NCI-H510A treated with DMSO at 0.1 percent for 48 hours (cell line): ENCODE measurements at regions not wholly inside any gene's neighbourhood (a gene's known extent, or its start where the extent isn't known, plus 50 kb on each side); places are given as distances from the start of the nearest gene placed in this dataset.

Experiments
- DNase-seq: peaks from one replicate; lab custom pipeline; 2025; lab: John Stamatoyannopoulos, UW

DNA sequence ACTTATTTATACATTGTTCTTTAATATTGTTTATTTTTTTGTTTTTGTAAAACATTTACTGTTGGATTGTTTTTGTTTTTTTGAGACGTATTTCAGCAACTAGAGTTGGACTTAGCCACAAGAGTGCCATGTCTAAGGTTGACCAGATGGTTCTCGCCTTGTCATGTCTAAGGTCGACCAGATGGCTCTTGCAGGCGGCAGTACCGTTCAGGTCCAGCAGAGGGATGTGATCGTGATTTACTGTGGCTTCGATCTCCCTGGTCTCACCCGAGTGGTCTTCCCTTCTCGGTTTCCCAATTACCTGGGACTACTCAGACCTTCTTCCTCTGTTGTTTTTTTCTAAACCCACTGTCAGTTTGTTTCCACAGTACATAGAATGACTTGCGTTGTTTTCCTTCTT lies 1438.6 kb downstream of the UQCRFS1 start:
- no peak for DNase-seq

DNA sequence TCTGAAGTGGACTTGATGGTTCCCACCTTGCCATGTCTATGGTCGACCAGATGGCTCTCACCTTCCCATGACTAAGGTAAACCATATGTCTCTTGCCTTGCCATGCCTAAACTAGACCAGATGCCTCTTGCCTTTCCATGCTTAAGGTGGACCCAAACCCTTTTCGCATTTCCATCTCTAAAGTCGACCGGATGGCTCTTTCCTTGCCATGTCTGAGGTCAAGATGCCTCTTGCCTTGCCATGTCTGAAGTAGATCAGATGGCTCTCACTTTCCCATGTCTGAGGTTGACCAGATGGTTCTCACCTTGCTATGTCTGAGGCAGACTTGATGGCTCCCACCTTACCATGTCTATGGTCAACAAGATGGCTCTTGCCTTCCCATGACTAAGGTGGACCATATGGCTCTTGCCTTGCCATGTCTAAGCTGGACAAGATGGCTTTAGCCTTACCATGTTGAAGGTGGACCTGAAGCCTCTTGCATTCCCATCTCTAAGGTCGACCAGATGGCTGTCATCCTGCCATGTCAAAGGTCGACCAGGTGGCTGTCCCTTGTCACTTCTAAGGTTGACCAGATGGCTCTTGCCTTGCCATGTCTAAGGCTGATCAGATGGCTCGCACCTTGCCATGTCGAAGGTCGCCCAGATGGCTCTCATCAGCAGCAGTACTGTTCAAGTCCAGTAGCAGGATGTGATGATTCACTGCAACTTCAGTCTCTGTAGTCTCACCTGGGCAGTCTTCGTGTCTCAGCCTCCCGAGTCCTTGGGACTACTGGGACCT lies 1439.4 kb downstream of the UQCRFS1 start:
- DNase-seq, result no peak

DNA sequence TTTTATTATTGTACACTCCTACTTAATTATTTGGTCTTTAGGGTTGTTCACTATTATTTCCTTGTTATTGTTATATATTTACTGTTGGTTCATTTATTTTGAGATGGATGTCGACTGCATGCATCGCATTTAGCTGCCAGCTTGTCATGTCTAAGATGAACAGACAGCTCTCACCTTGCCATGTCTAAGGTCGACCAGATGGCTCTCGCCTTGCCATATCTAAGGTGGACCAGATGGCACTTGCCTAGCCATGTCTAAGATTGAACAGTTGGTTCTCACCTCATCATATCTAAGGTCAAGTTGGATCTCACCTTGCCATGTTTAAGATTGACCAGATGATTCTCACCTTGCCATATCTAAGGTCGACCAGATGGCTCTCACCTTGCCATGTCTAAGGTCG lies 1440.9 kb downstream of the UQCRFS1 start:
- no peak for DNase-seq

DNA sequence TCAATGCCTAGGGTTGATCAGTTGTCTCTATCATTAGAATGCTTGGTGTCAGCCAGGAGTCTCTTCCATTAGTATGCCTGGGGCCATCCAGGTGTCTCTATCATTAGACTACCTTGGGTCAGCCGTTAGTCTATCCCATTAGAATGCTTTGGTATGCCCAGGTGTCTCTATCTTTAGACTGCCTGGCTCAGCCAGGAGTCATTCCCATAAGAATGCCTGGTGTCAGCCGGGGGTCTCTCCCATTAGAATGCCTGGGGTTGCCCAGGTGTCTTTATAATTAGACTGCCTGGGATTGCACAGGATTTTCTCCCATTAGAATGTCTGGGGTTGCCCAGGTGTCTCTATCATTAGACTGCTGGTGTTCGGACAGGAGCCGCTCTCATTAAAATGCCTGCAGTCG lies 1442.9 kb downstream of the UQCRFS1 start:
- DNase-seq, result no peak

DNA sequence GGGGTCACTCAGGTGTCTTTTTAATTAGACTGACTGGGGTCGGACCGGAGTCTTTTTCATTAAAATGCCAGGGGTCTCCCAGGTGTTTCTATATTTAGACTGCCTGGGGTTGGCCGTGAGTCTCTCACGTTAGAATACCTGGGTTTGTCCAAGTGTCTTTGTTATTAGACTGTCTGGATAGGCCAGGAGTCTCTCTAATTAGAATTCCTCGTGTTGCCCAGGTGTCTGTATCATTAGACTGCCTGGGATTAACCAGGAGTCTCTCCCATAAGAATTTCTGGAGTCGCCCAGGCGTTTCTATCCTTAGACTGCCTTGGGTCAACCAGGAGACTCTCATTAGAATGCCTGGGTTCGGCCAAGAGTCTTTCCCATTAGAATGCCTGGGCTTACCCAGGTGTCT lies 1445.7 kb downstream of the UQCRFS1 start:
- DNase-seq, result no peak

DNA sequence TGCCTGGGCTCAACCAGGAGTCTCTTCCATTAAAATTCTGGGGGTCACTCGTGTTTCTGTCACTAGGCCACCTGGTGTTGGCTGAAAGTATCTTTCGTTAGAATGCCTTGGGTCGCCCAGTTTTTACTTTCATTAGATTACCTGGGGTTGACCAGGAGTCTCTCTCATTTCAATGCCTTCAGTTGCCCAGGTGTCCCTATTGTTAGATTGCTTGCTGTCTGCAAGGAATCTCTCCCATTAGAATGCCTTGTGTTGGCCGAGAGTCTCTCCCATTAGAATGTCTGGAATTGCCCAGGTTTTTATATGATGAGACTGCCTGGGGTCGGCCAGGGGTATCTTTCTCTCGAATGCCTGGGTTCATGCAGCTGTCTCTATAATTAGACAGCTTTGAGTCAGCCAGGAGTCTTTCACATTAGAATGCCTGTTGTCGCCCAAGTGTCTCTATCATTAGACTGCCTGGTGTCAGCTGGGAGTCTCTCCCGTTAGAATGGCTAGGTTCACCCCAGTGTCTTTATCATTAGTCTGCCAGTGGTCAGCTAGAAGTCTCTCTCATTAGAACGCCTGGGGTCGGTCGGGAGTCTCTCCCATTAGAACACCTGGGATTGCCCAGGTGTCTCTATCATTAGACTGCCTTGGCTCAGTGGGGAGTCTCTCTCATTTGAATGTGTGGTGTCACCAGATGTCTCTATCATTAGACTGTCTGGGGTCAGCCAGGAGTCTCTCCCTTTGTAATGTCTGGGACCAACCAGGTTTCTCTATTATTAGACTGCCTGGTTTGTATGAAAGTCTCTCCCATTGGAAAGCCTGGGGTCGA lies 1446.8 kb downstream of the UQCRFS1 start:
- no peak for DNase-seq

DNA sequence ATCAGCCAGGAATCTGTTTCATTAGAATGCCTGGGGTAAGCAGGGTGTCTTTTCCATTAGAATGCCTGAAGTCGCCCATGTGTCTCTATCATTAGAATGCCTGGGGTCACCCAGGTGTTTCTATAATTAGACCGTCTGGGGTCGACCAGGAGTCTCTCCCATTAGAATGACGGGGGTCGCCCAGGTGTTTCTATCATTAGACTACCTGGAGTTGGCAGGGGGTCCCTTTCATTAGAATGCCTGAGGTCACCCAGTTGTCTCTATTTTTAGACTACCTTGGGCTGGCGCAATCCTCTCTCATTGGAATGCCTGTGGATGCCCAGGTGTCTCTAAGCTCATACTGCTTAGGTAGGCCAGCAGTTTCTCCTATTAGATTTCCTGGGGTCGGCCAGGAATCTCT lies 1447.6 kb downstream of the UQCRFS1 start:
- DNase-seq, result no peak

DNA sequence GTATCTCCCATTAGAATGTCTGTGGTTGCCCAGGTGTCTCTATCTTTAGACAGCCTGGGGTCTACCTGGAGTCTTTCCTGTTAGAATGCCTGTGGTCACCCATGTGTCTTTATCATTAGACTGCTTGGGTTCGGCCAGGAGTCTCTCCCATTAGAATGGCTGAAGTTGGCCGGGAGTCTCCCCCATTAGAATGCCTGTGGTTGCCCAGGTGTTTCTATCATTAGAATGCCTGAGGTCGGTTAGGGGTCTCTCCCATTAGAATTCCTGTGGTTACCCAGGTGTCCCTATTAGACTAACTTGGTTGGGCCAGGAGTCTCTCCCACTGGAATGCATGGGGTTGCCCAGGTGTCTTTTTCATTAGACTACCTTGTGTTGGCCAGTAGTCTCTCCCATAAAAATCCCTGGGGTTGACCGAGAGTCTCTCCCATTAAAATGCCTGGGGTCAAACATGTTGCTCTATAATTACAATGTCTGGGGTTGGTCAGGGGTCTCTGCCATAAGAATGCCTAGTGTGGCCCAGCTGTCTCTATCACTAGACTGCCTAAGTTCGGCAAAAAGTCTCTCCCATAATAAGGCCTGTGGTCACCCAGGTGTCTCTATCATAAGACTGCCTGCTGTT lies 1448.7 kb downstream of the UQCRFS1 start:
- DNase-seq, result no peak

DNA sequence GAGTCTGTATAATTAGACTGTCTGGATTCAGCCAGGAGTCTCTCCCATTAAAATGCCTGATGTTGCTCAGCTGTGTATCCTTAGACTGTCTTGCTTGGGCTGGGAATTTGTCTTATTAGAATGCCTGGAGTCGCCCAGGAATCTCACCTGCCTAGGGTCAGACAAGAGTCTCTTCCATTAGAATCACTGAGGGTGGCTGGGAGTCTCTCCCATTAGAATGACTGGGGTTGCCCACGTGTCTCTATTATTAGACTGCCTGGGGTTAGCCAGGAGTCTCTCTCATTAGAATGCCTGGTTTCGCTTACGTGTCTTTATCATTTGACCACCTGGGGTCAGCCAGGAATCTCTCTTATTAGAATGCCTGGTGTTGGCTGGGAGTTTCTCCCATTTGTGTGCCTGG lies 1450.0 kb downstream of the UQCRFS1 start:
- DNase-seq, result no peak

DNA sequence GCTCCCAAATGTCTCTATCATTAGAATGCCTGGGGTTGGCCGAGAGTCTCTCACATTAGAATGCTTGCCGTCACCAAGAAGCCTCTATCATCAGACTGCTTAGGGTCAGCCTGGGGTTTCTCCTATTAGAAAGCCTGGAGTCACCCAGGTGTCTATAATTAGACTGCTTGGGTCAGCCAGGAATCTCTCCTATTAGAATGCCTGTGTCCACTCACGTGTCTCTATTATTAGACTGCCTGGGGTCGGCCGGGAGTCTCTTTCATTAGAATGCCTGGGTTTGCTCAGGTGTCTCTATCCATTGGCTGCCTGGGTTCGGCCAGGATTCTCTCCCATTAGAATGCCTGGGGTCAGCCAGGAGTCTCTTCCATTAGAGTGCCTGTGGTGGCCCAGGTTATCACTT lies 1453.1 kb downstream of the UQCRFS1 start:
- no peak for DNase-seq

DNA sequence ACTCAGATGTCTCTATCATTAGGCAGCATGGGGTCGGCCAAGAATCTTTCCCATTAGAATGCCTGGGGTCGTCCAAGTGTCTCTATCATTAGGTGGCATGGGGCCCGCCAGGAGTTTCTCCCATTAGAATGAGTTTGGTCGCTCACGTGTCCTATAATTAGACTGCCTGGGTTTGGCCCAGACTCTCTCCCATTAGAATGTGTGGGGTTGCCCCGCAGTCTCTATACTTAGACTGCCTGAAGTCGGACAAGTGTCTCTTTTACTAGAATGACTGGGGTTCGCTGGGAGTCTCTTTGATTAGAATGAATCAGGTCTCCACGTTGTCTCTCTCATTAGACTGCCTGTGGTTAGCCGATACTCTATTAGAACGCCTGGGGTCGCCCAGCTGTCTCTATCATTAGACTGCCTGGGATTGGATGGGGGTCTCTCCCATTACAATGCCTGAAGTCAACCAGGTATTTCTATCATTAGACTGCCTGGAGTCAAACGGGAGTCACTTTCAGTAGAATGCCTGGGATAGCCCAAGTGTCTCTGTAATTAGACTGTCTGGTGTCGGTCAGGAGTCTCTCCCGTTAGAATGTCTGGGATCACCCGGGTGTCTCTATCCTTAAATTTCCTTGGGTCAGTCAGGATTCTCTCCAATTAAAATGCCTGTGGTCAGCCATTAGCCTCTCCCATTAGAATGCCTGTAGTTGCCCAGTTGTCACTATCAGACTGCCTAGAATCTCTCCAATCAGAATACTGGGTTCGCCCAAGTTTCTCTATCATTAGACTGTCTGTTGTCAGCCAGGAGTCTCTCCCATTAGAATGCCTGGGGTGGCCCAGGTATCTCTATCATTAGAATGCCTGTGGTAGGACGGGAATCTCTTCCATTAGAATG lies 1454.1 kb downstream of the UQCRFS1 start:
- DNase-seq, result no peak

DNA sequence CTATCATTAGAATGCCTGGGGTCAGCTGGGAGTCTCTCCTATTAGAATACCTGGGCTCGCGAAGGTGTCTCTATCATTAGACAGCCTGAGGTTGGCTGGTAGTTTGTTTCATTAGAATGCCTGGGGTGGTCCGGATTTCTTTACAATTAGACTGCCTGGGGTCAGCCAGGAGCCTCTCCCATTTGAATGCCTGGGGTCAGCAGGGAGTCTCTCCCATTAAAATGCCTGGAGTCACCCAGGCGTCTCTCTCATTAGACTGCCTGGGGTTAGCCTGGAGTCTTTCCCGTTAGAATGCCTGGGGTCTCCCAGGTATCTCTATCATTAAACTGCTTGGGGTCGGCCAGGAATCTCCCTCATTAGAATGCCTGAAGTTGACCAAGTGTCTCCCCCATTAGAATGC lies 1458.3 kb downstream of the UQCRFS1 start:
- no peak for DNase-seq

DNA sequence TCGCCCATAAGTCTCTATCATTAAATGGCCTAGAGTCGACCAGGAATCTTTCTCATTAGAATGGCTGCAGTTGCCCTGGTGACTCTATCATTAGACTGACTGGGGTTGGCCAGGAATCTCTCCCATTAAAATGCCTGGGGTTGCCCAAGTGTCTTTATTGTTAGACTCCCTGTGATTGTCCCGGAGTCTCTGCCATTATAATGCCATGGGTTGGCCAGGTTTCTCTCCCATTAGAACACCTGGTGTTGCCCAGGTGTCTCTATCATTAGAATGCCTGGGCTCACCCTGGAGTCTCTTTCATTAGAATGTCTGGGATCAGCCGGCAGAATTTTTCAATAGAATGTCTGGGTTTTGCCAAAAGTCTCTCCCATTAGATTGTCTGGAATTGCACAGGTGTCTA lies 1459.3 kb downstream of the UQCRFS1 start:
- no peak for DNase-seq

DNA sequence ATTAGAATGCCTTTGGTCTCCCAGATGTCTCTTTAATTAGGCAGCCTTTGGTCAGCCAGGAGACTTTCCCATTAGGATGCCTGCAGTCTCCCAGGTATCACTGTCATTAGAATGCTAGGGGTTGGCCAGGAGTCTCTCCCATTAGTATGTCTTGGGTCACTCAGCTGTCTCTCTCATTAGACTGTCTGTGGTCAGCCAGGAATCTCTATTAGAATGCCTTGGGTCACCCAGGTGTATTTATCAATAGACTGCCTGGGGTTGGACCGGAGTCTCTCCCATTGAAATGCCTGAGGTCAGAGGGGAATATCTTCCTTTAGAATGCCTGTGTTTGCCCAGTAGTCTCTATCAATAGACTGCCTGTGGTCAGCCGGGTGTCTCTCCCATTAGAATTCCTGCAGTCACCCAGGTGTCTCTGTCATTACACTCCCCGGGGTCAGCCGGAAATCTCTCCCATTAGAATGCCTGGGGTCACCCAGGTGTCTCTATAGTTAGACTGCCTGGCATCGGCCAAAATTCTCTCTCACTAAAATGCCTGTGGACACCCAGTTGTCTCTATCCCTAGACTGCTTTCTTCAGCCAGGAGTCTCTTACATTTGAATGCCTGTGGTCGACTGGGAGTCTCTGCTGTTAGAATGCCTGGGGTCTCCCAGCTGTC lies 1460.3 kb downstream of the UQCRFS1 start:
- no peak for DNase-seq

DNA sequence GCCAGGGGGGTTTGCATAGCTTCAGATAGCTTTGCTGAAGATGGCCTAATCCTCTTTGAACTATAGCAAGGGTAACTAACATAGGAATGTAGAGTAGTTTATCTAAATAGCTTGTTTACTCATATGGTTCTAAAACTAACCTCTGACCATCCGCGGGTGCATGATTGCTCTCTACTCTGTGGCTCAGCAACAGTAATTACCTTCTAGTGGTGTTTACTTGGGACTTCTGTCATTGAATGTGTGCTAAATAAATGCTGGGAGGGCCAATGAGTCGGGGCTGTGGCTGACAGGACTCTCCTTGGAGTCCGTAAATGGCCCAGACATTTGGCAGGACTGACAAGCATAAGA lies 1461.9 kb downstream of the UQCRFS1 start:
- DNase-seq, result no peak

DNA sequence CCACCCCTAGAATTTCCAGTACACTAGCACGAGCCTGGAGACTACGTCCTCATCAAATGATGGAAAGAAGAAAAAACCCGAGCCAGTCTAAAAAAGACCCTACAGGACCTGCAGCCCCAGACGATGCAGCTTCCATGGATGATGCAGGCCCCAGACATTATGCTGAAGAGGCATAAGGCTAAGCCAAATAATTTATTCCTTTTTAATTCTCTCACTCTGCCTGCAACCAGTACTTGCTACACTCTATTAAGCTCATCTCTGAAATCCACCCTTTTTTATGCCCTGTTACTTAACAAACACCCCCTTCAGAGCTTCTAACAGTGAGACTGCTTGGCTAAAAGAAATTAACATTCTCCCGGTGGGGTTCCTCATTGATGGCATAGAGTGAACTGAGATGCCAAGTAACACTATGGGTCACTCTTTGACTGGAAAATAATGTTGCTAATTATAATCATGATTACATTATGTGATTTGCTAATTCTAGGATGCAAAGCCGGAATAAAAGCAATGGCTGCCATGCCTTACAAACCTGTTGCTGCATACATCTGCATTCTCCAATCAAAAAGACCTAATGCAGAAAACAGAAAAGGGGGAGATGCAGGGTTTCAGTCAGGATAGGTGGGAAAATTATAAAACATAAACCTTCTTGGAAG lies 1462.4 kb downstream of the UQCRFS1 start:
- DNase-seq, result no peak

DNA sequence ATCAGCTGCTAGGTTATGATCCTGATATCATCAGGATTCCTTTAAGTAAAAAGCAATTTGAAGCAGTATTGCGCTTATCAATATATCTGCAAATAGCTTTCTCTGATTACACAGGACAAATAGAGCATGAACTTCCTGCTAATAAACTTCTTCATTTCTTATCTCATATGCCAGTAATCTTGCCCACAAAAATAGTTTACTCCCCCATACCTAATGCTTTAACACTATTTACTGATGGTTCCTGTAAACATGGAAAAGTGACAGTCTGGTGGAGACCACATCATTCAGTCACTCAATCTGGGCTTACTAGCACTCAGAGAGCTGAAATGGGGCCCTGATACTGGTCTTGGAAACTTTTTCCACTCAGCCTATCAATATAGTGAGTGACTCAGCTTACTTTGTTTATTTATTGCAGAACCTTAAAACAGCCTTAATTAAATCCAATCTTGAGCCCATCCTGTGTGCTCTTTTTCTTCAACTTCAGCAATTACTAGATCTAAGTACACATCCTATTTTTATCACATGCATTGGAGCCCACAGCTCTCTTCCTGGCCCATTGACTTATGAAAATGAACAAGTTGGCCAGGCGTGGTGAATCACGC lies 1464.3 kb downstream of the UQCRFS1 start:
- no peak for DNase-seq

DNA sequence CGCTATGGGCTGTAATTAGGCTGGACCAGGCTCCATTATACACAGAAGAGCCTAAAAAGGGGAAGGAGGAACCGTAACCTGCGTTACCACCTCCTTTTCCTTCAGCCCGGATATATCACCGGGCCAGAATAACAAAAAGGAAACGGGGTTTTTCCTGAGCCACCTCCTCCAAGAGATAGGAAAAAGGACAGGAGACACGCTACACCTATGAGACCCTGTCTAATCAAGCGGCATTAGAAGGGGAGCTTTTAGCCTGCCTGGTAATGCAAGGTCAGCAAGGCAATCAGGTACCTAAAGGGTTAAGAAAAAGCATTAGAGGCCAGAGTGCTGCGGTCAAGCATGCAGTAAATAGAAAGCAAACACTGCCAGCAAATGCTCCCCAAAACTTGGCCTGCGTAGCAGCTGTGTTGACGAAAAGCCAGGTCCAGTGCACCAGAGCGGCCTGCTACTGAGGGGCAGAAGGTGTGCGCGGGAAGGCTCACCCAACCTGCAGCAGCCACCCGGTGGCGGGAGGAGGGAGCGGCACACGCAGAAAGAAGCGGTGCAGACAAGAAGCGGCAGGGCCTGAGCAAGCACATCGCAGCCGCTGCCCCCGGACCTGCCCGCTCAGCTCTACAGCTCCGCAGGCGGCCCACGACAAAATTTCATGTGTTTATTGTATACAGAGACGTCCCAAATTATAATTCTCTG lies 1466.1 kb downstream of the UQCRFS1 start:
- no peak for DNase-seq

DNA sequence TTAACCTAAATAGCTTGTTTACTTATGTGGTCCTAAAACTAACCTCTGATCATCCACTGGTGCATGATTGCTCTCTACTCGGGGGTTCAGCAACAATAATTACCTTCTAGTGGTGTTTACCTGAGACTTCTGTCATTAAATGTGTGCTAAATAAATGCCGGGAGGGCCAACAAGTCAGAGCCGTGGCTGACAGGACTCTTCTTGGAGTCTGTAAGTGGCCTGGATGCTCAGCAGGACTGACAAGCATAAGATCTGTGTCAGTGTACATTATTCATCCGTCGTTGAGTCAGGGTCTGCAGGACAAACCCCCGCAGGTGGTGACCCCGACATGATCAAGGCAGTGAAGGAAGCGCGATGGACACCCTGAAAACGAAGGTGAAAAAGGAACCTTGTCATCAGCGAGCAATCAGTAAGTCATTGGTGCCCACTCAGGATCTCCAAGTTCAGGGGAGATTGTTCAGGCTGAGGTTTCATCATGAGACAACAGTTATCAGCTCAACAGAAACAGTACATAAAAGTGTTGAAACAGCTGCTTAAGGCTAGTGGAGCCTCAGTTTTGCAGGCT lies 1466.9 kb downstream of the UQCRFS1 start:
- DNase-seq, result no peak
